ENCODE measurements at regions not wholly inside any gene's neighbourhood (a gene's known extent, or its start where the extent isn't known, plus 50 kb on each side); places are given as distances from the start of the nearest gene placed in this dataset.

- no peak for TF ChIP-seq FOXA1 (IDR thresholded peaks at IDR 0.05; ENCODE audit: borderline replicate concordance)
- TF ChIP-seq ZNF511 (CRISPR knock-in tag; IDR thresholded peaks at IDR 0.05): no peak
Observed at GRCh38 chr6:120290964-120291363, 941.4 kb upstream of the MAN1A1 start.
